ENCODE measurements at regions not wholly inside any gene's neighbourhood (a gene's known extent, or its start where the extent isn't known, plus 50 kb on each side); places are given as distances from the start of the nearest gene placed in this dataset.

GRCh38 chr7:41821521-41822213, 118.8 kb upstream of the INHBA start:
- no peak for DNase-seq (ENCODE audit: low spot score)
- TF ChIP-seq CTCF (IDR thresholded peaks at IDR 0.05; ENCODE audit: extremely low read depth, insufficient read depth, missing control alignments) = no peak
- in situ Hi-C loops (cut with MboI; ENCODE audit: low pct_unique_long_range_greater_than_20kb, low sequenced_read_pairs, unreplicated experiment) = no loop called here

GRCh38 chr7:41820111-41820671, 117.3 kb upstream of the INHBA start:
- no peak for TF ChIP-seq CTCF (IDR thresholded peaks at IDR 0.05; ENCODE audit: extremely low read depth, insufficient read depth, missing control alignments)
- DNase-seq (ENCODE audit: low spot score) = no peak
- in situ Hi-C loops (cut with MboI; ENCODE audit: low pct_unique_long_range_greater_than_20kb, low sequenced_read_pairs, unreplicated experiment) = no loop called here

- in situ Hi-C loops (cut with MboI; ENCODE audit: low pct_unique_long_range_greater_than_20kb, low sequenced_read_pairs, unreplicated experiment) = no loop called here
- DNase-seq (ENCODE audit: low spot score) = no peak
- TF ChIP-seq CTCF (IDR thresholded peaks at IDR 0.05; ENCODE audit: extremely low read depth, insufficient read depth, missing control alignments) = no peak
Observed at GRCh38 chr7:41819645-41820044, 116.8 kb upstream of the INHBA start.

- no peak for TF ChIP-seq CTCF (IDR thresholded peaks at IDR 0.05; ENCODE audit: extremely low read depth, insufficient read depth, missing control alignments)
- in situ Hi-C loops (cut with MboI; ENCODE audit: low pct_unique_long_range_greater_than_20kb, low sequenced_read_pairs, unreplicated experiment) = no loop called here
- no peak for DNase-seq (ENCODE audit: low spot score)
Observed at GRCh38 chr7:41818765-41819398, 116.0 kb upstream of the INHBA start.

- no peak for TF ChIP-seq CTCF (IDR thresholded peaks at IDR 0.05; ENCODE audit: extremely low read depth, insufficient read depth, missing control alignments)
- in situ Hi-C loops (cut with MboI; ENCODE audit: low pct_unique_long_range_greater_than_20kb, low sequenced_read_pairs, unreplicated experiment) = no loop called here
- DNase-seq (ENCODE audit: low spot score) = no peak
Observed at GRCh38 chr7:41817386-41817785, 114.5 kb upstream of the INHBA start.

- DNase-seq (ENCODE audit: low spot score) = no peak
- in situ Hi-C loops (cut with MboI; ENCODE audit: low pct_unique_long_range_greater_than_20kb, low sequenced_read_pairs, unreplicated experiment) = no loop called here
- TF ChIP-seq CTCF (IDR thresholded peaks at IDR 0.05; ENCODE audit: extremely low read depth, insufficient read depth, missing control alignments) = no peak
Observed at GRCh38 chr7:41816111-41816510, 113.2 kb upstream of the INHBA start.
